ENCODE measurements at regions not wholly inside any gene's neighbourhood (a gene's known extent, or its start where the extent isn't known, plus 50 kb on each side); places are given as distances from the start of the nearest gene placed in this dataset.

GRCh38 chr12:131607658-131608447 is 103.0 kb upstream of the SFSWAP start:
- TF ChIP-seq GATA2 (IDR thresholded peaks at IDR 0.05; ENCODE audit: low read depth, low read length) = no peak
- no peak for TF ChIP-seq GATA3 (IDR thresholded peaks at IDR 0.05; ENCODE audit: low read depth, low read length)
